T47D (cell line): ENCODE measurements at regions not wholly inside any gene's neighbourhood (a gene's known extent, or its start where the extent isn't known, plus 50 kb on each side); places are given as distances from the start of the nearest gene placed in this dataset.

ENCODE experiments used
- DNase-seq, 2 experiments: peaks; one replicate each; pipeline versions ENCODE4 v3.0.0 to v3.0.0-alpha.2; 2011 to 2012; ENCODE audit warnings: low read depth in 1 of 2, low spot score in 1 of 2
- JUND ChIP-seq: IDR thresholded peaks from 2 replicates; pipeline ENCODE4 v1.6.1; 2012; ENCODE audit warnings: low read depth
- in situ Hi-C: cut with HindIII; loops from 2 replicates; pipeline ENCODE4 v1.10.0; 2016; ENCODE audit warnings: low sequenced_read_pairs, low pct_unique_long_range_greater_than_20kb

- TF ChIP-seq JUND: no peak
- in situ Hi-C loops: no loop called here
- no peak for DNase-seq
These were observed 103.7 kb downstream of the NPIPB5 start for GRCh38 chr16:22614271-22614947.

DNA sequence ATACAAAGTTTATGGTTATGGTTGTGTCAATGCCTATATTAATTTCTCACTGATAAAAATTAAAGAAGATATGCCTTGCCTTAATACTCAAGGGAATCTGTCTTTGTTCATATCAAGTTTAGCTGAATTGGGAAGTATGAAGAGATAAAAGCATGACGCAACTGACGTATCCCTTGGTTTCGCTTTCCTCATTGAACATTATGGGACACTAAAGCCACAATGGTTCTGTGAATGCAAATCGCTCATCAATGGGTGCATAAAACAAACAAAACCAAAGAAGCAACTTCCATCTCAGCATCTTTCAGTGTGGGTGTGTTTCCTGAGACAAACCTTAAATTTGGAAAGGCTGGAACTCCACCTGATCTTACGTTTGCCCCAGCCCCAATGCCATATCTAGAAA lies 108.2 kb downstream of the NPIPB5 start:
- TF ChIP-seq JUND: no peak
- in situ Hi-C loops: no loop called here
- DNase-seq: no peak

DNA sequence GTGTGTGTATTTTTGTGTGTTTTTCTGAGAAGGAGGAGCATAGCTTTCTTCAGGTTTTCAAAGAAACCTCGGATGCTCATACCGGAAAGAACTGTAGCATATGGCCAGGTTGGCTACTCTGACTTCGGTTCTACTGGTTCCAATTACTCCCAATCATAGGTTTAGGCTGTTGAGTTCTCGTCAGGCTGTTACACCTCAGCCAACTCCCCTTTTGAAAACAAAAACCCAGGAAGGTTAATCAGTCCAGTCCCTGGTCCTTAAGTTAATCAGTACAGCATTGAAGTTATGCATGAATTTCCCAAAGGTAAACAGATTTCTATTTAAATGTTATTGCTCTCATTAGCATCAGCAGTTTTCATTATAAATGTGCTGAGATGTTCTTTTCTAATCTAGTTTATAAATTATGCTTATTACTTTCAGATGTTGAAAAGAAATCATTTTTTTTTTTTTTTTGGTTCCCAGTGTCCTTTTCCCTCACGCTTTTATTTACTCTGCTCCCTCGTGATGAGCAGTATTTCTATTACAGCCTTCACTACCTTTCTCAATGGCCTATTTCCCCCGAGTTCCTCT lies 111.0 kb downstream of the NPIPB5 start:
- in situ Hi-C loops: no loop called here

GRCh38 chr16:22622703-22623102 lies 112.0 kb downstream of the NPIPB5 start:
- no peak for TF ChIP-seq JUND
- no peak for DNase-seq
- in situ Hi-C loops: no loop called here

More for the DNA sequence above, 111.0 kb downstream of the NPIPB5 start:
- no peak for DNase-seq
- TF ChIP-seq JUND: no peak

DNA sequence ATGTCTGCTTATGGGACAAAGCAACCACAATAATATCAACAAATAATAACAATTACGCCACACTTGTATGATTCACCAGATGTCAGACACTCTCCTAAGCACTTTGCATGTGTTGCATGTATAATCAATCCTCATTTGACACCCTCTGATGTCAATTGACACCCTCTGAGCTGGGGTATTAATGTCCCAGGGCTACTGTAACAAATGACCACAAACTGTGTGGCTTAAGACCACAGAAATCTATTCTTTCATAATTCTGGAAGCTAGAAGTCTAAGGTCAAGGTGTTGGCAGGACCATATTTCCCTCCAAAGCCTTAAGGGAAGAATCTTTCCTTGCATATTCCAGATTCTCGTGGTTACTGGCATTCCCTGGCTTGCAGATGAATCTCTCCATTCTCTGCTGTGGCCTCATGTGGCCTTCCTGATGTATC lies 112.7 kb downstream of the NPIPB5 start:
- no peak for TF ChIP-seq JUND
- no peak for DNase-seq
- in situ Hi-C loops: no loop called here

DNA sequence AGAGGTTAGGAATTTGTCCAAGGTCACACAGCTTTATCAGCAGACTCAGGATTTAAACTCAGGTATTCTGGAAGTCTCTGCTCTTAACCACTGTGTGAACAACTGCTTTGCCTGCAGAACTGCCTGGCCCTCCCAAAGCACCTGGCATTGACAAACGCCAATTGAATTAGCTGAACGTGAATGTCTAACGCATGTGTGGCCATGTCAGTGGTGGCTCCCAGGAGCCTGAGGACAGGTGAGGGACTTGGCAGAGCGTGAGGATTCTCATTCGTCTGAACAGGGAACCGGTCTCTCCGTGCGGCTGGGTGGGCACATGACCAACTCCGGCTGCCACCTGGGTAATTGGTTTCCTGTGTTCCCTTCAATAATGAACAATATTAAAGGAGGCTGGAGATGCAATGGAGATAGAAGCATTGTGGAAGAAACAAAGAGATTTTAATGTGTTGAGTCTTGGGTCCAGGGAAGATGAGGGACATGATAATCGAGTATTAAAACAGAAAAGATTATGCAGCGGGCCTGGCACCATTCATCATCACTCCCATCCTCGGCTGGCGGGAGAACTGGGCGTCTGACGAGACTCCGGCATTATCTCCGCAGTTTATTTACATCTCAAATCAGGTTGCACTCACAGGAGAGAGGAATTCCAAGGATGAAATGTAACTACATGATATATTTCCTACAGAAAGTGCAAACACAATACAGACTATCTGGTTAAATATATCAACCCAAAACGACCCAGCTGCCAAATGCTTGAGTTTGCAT lies 113.5 kb downstream of the NPIPB5 start:
- in situ Hi-C loops: no loop called here
- DNase-seq: no peak
- TF ChIP-seq JUND: no peak

- DNase-seq: no peak
- in situ Hi-C loops: no loop called here
- no peak for TF ChIP-seq JUND
These were observed 114.3 kb downstream of the NPIPB5 start for GRCh38 chr16:22624800-22625533.

DNA sequence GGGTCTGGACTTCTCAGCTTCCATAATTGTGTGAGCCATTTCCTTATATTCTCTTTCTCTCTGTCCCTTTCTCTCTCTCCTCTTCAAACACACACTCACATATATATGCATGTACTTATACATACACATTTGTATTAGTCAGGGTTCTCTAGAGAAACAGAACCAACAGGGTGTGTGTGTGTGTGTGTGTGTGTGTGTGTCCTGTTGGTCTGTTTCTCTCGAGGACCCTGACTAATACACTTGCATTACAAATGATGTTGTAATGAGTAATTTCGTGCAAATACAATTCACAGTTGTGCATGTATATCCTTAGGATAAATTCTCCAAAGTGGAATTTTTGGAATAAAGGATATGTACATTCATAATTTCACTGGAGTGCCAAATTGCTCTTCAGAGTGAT lies 115.3 kb downstream of the NPIPB5 start:
- TF ChIP-seq JUND: no peak
- in situ Hi-C loops: no loop called here
- no peak for DNase-seq

DNA sequence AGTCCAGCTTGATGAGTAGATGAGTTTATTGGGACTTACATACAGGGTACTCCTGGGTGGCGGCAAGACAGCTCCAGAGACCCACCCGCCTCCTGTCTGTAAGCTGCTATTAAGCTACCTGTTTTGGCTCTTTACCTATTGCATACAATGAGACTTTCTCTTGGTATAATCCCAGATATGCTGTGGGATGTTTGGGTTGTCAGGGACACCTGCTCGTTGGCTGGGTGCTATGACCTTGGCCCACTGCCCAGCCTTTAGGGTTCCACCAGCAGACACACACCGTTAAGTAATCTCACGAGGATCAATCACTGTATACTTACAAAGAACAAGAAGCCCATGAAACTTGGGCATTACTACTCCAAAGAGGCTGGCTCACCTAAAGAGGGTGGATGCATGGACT lies 116.4 kb downstream of the NPIPB5 start:
- DNase-seq: no peak
- no peak for TF ChIP-seq JUND
- in situ Hi-C loops: no loop called here

DNA sequence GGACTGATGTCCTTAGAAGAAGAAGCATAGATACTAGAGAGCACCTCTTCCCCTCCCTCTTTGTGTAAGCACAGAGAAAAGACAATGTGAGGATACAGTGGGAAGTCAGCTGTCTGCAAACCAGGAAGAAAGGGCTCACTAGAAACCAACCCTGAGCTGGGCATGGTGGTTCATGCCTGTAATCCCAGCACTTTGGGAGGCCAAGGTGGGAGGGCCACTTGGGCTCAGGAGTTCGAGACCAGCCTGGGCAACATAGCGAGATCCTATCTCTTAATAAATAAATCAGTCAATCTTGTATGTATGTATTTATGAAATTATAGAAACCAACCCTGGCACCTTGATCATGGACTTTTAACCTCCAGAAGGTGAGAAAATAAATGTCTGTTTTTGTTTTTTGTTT lies 118.3 kb downstream of the NPIPB5 start:
- no peak for DNase-seq
- TF ChIP-seq JUND: no peak
- in situ Hi-C loops: no loop called here

GRCh38 chr16:22630242-22630641 lies 119.6 kb downstream of the NPIPB5 start:
- no peak for TF ChIP-seq JUND
- no peak for DNase-seq
- in situ Hi-C loops: no loop called here

DNA sequence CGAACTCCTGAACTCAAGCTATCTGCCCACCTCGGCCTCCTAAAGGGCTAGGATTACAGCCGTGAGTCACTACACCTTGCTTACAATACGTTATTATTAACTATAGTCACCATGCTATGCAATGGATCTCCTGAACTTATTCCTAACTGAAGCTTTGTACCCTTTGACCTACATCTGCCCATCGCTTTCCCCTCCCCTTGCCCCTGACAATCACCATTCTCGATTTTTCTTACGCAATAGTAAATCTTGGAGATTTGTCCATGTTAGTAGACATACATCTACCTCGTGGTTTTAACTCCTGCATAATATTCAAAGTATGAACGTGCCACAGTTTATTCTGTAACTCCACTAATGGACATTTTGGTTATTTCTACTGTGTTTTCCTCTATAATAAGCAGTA lies 120.6 kb downstream of the NPIPB5 start:
- TF ChIP-seq JUND: no peak
- in situ Hi-C loops: no loop called here
- no peak for DNase-seq

DNA sequence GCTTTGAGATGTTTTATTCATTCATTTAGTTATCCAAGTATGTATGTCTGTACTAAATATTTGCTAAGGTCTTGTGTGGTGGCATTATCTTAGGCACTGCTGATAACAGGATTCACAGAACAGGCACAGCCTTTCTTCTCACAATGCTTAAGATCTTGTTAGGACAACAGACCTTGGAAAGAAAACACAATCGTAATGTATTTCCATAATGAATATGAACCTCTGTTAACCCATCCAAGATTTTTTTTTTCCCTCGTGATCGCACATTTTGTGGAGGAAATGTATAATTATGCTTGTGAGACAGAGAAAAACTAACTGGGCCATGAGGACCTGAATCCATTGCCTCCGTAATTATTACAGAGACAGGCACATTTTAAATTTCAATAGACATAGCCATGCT lies 121.9 kb downstream of the NPIPB5 start:
- in situ Hi-C loops: no loop called here
- no peak for DNase-seq
- TF ChIP-seq JUND: no peak
